ENCODE measurements at regions not wholly inside any gene's neighbourhood (a gene's known extent, or its start where the extent isn't known, plus 50 kb on each side); places are given as distances from the start of the nearest gene placed in this dataset.

DNA sequence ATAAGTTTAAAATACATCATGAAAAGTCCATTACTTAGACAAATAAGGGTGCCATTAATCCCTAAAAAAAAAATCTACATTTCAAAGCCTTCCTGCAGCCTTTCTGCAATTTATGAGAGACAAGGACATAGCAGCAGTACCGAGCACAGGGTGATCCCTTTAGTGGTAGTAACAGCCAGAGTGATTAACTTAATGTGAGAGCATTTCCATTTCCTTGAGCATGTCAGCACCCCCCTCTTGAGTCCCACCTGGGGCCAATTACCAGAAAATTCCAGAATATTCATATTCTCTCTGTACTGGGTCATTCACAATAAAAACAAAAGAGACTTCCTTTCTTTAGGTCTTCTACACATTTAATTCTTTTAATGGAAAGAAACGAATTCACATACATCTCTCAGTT is 546.9 kb upstream of the CCDC54 start:
- TF ChIP-seq, protein P1, sequence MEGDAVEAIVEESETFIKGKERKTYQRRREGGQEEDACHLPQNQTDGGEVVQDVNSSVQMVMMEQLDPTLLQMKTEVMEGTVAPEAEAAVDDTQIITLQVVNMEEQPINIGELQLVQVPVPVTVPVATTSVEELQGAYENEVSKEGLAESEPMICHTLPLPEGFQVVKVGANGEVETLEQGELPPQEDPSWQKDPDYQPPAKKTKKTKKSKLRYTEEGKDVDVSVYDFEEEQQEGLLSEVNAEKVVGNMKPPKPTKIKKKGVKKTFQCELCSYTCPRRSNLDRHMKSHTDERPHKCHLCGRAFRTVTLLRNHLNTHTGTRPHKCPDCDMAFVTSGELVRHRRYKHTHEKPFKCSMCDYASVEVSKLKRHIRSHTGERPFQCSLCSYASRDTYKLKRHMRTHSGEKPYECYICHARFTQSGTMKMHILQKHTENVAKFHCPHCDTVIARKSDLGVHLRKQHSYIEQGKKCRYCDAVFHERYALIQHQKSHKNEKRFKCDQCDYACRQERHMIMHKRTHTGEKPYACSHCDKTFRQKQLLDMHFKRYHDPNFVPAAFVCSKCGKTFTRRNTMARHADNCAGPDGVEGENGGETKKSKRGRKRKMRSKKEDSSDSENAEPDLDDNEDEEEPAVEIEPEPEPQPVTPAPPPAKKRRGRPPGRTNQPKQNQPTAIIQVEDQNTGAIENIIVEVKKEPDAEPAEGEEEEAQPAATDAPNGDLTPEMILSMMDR (IDR thresholded peaks at IDR 0.05 in 4 of 5, conservative IDR thresholded peaks at IDR 0.05 in 1 of 5): no peak
- no peak for TF ChIP-seq POLR2A (IDR thresholded peaks at IDR 0.05)
